HG03060 (cell line): ENCODE measurements at regions not wholly inside any gene's neighbourhood (a gene's known extent, or its start where the extent isn't known, plus 50 kb on each side); places are given as distances from the start of the nearest gene placed in this dataset.

Source experiments
- ATAC-seq: cut with Tn5 transposase; IDR thresholded peaks from one replicate; pipeline ENCODE4 v1.9.1; 2021; ENCODE audit warnings: low read depth, moderate number of reproducible peaks; ENCODE audit not compliant: unreplicated experiment

DNA sequence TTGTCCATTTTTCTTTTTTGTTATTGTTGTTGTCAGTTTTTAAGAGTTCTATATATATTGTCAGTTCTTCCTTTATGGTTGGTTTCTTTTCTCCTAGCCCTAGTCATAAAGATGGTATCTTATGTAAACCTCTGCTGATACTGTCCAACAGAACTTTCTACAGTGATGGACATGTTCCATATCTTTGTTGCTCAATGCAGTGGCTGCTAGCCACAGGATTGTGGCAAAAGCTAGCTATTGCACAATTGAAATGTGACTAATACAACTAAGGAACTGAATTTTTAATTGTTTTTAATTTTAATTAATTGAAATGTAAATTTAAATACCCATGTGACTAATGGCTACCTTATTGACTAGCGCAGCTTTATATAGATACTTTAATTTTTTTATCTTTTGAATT, 411.8 kb upstream of the PTBP2 start:
- ATAC-seq, result no peak

DNA sequence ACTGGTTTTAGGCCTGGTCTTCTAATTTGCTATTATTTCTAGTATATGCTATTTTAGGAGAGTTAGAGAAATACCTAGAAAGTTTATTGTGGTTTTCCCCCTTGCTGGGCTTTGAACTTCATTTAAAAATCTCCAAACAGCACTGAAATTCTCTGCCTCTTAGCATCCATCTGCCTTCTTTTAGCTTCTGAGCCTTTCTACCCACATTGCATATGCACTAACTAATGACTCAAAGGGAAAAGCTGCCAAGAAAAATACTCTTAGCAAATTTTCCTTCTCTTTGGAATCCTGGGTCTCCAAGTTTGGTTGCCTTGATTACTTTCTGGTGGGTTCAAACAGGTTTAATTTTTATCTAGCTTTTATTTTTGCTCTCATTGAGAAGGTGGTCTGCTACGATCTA, 408.4 kb upstream of the PTBP2 start:
- no peak for ATAC-seq

DNA sequence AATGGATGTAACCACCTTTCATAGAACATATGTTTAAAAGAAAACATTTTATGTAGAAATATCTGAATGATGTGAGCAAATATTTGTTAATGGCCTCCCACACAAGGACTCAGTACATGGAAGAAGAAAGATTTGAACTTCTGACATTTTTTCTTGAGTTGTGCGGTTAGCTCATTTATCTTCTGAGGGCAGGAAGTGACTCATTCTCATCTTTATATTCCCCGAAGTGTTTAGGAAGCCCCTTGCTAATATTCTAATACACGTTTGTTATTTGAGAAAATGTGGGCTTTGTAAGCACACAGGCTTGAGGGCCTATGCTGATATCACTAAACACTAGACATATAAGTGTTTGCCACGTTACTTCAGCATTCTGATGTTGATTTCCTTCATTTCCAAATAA, 392.5 kb upstream of the PTBP2 start:
- no peak for ATAC-seq

DNA sequence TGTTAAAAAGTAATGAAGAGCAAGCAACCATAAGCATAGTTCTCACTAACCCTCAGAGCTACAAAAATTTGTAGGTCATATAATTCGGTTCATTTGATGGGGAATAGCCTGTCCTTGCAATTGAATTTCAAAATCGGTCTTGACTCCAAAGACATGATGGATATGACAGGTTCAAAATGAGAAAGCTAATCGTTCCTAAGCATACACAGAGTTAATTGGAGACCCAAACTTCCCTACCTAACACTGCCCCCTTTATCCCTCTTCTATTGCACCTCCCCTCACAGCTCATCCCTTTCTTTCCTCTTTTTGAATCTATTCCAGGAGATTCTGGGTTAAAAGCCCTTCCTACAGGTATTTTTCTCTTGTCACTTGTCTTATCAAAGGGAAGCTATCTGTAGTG, 390.0 kb upstream of the PTBP2 start:
- no peak for ATAC-seq

DNA sequence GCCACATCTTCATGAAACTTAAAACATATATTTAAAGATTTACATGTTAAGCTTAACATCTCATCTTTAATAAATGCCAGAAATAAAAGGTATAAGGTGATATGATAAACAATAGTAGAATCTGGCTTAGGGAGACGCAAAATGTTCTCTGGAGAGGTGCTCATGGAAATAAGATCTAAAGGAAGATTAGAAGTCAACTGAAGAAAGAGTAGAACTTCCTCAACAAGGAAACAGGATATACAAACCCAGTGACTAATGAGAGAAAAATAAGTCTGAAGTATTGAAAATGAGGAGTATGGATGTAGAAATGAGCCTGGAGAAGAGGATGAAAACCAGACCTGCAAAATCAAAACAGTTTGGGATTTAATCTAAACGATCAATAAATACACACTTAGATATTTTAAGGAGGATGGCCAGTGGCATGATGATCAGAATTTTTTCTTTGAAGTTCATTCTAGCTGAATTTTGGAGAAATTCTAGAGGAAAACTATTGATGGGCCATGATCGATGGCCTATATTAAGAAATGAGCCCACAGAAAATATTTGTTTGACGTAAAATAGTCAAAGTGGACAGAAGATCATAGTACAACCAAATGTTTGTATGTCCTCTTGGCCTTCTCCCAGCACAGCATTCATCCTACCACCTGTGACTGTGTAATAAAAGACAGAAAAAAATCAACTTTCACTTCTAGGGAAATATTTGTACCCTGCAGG, 387.9 kb upstream of the PTBP2 start:
- ATAC-seq, result no peak

DNA sequence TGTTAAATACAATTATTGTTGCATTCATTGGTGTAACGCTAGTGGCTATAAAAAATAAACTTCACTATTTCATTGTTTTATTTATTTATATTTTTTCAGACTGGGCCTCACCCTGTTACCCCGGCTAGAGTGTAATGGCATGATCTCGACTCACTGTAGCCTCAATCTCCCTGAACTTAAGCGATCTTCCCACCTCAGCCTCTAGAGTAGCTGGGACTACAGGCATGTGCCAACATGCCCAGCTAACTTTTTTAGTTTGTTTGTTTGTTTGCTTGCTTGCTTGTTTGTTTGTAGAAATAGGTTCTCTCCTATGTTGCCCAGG, 387.4 kb upstream of the PTBP2 start:
- ATAC-seq, result no peak

DNA sequence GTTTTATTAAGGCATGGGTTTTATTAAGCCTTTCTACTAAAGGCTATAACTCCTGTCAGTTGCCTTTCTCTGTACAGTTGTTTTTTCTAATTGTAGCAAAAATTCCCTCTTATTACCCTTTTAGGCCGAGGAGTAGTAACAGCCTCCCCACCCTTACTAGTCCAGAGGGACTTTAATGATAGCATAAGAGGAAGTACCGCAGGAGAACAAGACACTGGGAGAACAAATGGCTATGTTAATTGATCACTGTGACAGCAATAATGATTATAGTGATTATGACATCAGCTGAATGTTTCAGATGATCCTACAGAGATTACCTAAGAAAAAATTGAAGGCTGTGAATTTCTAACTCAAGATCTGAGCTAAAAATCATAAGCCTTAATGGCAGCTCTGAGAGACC, 383.0 kb upstream of the PTBP2 start:
- ATAC-seq, result no peak

DNA sequence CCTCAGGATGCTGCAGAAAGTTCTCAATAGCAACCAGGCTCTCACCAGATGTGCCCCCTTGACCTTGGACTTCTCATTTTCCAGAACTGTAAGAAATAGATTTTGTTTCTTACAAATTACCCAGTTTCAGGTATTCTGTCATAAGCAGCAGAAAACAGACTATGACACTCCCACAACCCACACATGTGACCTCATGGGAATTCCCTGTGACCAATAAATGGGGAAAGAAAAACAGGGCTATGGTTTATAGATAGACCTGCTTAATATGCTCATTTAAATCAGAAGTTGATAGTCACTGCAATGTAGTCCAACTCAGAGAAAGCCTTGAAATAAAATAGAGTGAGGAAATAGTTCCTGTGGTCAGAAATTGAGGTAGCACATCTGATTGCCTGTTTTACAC, 380.9 kb upstream of the PTBP2 start:
- ATAC-seq, result no peak

DNA sequence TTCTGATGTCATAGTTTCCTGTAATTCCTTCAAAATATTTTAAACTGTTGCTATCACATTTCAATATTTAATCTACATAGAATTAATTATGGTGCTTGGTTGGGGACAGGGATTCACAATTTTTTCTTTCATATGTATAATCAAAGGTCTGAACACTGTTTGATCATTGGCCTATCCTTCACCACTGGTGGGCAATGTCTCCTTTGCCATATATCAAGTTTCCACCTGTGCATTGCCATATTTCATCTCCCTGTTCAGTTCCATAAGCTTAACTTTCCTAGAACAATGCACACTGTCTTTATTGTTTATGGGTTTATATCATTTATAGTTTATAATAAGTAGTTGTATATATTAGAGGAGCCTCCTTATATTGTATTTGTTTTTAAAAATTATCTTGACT, 374.9 kb upstream of the PTBP2 start:
- ATAC-seq, result no peak

DNA sequence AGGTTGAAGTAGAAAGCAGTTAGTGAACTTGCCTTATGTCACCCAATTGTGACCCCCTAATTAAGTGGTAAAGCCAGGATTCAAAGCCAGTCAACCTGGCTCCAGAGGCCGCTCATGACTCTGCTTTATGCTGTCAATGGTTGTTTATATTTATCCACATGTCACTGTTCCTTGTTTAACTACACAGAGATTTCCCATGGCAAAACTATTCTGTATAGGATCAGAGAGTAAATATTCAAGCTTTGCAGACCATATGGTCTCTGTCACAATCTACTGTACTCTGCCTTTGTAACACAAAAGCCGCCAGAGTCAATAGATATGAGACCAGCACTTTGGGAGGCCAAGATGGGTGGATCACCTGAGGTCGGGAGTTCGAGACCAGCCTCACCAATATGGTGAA, 371.7 kb upstream of the PTBP2 start:
- ATAC-seq, result no peak

DNA sequence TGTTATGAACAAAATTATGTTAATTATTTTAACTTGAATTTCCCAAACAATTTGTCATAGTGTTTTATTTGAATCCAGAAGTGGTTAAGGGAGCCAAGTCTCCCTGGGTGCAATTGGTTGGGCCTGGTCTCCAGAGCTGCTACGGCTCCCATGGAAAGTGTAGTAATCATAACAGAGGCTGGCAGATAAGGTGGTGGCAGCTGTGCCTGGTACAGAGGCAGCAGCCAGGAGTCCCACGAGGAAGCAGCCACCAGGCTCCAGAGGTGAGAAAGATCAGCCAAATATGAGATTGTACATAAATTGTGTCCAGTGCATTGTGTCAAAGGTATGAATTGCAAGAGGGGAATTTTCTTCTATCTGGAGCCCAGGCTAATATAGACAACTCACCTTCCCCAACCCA, 368.9 kb upstream of the PTBP2 start:
- ATAC-seq, result no peak

DNA sequence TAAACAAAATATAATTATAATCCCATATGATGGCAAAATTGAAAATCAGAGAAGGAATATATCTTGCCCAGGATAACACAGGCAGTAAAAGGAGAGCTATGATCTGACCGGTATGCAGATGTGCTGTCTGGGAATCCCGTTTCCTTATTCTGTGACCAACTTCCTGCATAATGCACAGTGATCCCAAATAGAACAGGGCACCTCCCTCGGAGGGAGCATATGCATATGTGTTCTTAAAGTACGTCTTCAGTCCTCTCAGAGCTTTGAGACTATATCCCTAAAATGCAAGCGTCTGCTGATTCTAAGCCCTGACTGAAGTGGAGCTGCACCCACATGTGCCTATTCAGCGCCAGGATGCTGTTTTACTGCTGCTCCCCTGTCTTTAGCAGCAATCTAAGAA, 366.1 kb upstream of the PTBP2 start:
- no peak for ATAC-seq

DNA sequence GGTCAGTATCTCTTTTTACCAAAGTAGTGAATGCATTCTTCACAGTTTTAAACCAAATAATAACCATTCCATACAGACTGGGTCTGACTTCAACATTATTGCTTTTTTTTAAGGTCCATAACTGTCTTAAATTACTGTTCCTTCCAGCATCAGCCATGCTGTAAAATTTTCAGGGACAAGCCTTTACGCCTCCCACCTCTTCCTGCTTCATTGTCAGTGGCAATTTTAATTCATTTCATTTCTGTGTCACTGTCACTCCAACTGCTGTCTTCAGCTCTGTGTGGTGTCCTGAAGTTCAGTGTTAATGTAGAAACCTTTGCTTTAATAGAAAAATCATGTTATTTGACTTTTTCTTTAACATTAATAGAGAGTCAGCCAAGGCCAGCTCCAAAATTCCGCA, 365.6 kb upstream of the PTBP2 start:
- ATAC-seq, result no peak

DNA sequence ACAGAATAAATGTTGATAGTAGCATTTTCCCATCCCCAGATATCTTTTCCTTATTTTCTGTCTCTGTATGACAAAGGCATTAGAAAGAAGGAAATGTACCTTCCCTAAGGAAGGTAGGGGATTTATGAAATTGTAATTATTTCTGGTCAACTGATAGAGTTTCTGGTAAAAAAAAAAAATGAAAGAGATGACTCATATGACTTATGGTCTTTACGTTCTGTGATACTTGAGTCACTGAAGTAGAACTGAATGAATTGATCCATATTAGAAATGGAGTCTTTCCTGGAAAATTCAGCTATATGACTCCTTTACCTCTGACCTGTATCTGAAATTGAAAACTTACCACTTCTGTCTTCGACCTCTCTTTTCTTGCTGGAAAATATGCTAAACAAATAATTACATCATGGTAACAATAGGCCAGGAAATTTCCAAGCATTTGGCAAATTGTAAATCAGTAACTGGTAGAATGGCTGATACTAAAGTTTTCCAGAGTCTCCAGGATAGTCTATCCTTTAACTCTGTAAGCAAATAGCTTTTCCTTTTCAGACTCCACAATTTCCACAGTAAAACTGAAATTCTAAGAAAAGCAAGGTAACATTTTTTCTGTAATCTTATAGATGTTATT, 364.3 kb upstream of the PTBP2 start:
- ATAC-seq, result no peak

DNA sequence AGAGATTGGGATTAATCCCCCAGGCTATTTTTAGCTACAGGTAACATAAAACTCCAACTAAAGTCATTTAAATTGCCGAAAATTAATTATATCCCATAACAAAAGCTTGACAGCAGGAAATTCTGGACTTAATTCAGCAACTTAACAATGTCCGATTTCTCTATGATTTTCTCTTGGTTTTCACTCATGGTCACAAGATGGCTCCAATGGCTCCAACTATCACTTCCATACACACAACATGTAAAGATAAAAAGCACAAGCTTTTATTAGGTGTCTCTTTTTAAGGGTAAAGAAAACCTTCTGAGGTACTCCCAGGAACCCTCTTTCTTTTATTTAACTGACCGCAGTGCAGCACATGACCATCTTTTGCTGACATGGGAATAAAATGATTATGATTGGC, 363.5 kb upstream of the PTBP2 start:
- ATAC-seq, result no peak

DNA sequence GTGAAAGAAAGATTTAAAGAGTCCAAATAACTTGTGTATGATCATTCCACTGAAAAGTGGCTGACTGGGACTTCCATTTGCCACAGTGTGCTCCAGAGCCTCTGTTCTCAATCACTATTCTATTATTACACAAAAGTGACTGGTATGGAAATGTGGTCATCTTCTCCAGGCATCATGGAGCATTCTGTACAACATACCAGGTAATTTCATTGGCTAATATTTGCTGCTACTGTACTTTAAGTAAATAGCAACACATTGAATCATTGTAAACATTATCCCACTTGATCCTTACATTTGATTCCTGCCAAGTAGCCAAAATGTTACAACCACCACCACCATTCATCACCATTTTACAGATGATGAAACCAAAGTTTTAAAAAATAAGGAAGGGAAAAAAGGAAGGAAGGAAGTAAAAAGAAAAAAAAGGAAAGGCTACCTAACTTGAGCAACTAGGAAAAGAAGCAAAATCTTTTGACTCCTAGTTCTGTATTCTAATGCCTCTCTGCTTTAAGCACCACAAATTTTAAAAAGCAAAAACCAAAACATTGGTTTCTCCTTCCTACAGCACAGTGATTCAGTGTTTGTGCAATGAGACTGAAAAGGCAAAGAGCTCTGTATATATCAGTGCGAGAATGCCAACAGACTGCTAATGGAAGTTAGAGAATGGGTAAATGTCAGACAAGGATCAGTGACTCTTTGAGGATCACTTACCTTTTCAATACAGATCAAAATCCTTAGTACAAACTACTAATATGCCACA, 361.4 kb upstream of the PTBP2 start:
- ATAC-seq, result no peak

DNA sequence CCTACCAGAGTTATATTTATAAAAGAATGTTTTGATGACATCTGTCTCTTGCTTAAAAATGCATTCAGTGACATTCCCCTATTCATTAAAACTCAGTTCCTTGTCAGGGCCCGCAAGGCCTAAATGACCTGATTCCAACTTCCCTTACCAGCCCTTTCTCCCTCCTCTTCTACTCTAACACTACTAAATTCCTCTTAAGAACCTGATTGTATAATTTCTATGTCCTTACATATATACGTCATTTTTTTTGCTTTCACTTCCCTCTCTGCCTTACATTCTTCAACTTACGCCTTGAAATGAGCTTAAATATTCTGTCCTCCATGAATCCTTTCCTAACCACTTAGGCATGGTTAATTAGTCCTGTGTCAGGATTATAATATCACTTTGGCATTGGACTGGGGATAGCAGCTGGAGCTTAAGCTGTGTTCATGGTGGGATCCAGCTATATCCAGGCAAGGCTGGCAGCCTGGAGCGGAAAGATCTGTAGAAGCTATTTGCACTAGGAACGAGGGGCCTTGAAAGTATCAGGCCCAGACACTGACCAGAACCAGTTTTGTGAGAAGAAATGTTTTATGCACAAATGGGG, 360.2 kb upstream of the PTBP2 start:
- no peak for ATAC-seq

DNA sequence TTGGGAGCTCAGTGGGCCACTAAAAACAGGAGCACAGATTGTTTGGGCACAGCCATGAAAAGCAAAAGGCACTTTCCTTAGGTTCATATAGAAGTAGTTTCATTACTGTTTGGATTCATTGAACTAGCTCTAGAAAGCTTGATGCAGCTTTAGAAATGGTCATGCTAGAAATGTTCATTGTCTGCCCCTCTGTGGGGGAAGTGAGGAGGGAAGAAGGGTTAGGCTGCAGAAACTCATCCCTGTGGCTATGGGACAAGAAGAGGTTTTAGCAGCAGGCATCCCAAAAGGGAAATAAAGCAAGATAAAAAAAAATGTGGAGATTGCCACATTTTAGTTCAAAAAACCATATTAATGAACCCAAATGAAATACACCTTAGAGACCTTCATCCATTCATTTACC, 359.6 kb upstream of the PTBP2 start:
- ATAC-seq, result no peak

DNA sequence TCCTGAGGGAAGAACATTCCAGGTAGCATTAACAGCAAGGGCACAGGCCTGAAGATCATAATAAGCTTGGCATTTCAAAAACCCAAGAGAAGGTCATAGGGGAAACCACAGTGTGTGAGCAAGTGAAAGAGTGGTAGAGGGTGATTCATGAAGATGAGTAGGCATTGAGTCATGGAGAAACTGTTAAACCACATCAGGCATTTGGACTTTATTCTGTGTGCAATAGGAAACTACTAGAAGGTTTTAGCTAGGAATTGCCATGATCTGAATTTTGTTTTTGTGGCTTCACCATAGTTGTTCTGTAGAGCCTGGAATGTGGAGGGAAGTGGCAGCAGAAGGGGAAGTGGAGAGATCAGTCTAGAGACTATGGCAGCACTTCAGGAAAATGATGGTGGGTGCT, 359.0 kb upstream of the PTBP2 start:
- ATAC-seq, result peak; percentile 84

DNA sequence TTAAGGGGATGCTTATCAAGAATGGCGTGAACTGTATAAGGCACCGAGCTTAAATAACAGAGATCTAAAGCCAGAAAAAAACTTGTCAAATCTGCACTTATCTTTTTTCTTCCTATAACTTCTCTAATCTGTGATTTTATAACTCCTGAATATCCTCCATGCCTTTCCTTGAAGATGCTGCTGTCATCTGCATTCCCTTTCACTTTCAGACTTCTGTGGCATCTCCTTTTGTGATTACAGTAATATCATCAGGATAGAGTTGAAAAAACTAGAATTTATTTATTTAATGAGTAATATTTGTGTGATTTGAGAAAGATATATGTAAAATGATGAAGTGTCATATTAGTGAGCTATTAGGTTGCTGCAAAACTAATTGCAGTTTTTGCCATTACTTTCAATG, 357.8 kb upstream of the PTBP2 start:
- no peak for ATAC-seq

DNA sequence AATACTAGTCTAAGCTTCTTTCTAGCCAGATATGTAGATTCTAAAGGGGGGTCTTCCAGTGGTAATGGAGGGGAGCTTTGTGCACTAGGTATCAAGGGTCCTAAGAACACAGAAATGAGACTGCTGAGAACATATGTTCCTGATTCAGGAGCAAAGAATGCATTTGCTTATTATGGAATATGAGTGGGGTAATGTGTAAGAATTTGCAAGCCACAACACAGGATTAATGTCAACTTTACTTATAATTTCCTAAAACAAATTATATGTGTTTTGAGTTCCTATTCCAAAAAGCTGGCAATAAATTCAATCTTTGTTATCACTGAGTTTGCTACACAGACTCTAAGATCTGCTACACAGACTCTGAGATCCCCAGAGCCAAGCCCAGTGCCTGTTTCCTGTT, 357.0 kb upstream of the PTBP2 start:
- ATAC-seq, result no peak

DNA sequence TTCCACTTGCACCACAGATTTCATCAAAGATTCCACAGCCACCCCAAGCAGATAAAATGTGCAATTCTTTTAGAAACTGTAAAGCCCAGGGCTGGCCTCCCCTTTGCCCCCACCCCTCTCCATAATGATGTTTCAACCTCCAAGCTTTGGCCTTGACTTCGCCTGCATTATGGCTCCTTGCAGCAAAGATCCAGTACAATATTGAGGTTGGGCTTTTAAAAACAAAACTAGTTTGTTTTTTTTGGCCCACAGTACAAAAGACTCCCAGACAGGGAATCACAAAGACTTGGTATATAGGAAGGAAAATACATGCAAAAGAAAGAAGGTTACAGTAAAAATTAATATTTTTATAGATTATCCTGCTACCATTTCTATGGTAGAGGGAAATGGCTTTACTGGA, 356.5 kb upstream of the PTBP2 start:
- no peak for ATAC-seq
